ENCODE measurements at regions not wholly inside any gene's neighbourhood (a gene's known extent, or its start where the extent isn't known, plus 50 kb on each side); places are given as distances from the start of the nearest gene placed in this dataset.
A peak's percentile ranks its signal among the peaks of the same experiment; 100 is the strongest.

DNA sequence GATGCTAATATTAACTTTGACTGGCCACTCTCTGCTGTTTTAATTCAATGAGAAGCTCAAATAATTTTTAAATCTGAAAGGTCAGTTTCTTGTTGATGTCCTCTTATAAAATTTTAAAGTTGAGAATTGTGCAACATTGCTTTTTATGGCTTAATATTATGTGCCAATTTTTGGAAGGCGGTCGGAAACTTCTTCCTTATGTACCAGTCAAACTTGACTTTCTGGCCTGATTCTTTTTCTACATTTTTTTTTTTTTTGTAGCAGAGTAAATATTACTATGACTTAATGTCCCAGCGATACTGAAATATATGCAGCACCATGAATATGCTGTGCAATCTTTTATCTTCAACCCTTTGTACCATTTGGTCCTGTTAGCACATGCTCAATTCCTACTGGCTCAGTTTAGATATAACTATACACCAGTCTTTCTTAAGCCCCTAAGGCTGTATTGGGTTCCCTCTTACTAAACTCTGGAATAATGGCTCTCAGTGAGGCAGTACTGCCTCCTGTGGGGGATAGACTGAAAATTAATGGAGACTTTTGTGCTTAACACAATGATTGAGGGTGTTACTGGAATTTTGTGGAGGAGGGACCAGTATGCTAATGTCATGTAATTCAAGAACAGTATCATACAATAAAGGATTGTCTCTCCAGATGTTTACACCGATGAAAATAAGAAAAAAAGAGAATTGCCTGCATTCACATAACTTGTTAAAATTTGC is 156.4 kb upstream of the SYNCRIP start:
- TF ChIP-seq RAD21 (IDR thresholded peaks at IDR 0.05; ENCODE audit: low read depth) = peak; percentile 36; the same call in 1 of the 2 replicates
- TF ChIP-seq FOXM1 (IDR thresholded peaks at IDR 0.05; ENCODE audit: borderline replicate concordance, low read depth) = no peak

DNA sequence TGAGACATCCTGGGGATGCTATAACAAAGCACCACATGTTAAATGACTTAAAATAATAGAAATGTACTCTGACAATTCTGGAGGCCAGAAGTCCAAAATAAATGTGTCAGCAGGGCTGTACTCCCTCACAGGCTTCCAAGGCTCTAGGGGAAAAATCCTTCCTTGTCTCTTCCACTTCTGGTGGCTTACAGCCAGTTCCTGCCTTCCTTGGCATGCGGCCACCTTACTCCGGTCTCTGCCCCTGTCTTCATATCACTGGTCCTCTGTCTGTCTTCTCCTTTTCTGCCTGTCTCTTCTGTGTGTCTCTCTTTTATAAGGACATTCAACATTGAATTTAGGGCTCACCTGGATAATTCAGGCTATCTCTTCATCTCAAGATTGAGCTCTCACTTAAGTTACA is 155.3 kb upstream of the SYNCRIP start:
- TF ChIP-seq NFIC (IDR thresholded peaks at IDR 0.05) (peak; percentile 49), ZBTB7A (IDR thresholded peaks at IDR 0.05; ENCODE audit: low read depth) (no peak)

DNA sequence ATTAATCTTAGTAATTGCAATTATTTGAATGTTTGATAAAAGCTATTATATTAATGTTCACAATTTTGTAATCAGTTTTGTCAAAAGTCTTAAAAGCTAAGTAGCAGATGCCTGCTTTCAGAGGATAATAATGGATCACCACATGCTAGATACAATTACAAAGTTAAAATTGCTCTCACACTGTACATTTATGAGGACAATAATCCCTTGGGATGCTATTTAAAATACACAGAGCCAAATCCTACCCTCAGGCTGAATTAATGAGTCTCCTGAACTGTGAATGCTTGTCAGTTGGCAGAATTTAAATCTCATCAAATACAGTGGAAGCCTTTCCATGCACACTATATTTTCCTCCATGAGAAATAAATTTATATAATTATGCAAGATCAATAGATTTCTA is 153.3 kb upstream of the SYNCRIP start:
- TF ChIP-seq TCF12 (IDR thresholded peaks at IDR 0.05; ENCODE audit: low read depth) = no peak
- no peak for TF ChIP-seq RAD21 (IDR thresholded peaks at IDR 0.05; ENCODE audit: low read depth)

DNA sequence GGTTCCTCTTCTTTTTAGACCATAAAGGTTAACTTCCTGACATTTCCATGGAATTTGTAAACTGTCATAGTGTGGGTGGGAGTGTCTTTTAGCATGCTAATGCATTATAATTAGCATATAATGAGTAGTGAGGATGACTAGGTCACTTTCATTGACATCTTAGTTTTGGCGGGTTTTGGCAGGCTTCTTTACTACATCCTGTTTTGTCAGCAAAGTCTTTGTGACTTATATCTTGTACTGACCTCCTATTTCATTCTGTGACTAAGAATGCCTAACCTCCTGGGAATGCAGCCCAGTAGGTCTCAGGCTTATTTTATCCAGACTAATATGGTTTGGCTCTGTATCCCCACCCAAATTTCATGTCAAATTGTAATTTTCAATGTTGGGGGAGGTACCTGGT is 149.6 kb upstream of the SYNCRIP start:
- TF ChIP-seq NFIC (IDR thresholded peaks at IDR 0.05) (no peak), ZBTB7A (IDR thresholded peaks at IDR 0.05; ENCODE audit: low read depth) (no peak)

DNA sequence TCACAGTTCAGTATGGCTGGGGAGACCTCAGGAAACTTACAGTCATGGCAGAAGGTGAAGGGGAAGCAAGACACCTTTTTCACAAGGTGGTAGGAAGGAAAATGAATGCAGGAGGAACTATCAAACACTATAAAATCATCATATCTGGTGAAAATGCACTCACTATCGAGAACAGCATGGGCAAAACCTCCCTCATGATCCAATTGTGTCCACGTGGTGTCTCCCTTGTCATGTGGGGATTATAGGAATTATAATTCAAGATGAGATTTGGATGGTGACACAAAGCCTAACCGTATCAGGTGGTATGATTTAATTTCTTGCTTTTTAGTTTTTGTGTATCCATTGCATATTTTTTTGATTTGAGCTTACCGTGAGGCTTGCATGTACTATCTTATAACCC is 133.2 kb upstream of the SYNCRIP start:
- TF ChIP-seq RAD21 (IDR thresholded peaks at IDR 0.05; ENCODE audit: low read depth) = peak; percentile 24; the same call in 1 of the 2 replicates
- TF ChIP-seq EGR1 (IDR thresholded peaks at IDR 0.05) = no peak

DNA sequence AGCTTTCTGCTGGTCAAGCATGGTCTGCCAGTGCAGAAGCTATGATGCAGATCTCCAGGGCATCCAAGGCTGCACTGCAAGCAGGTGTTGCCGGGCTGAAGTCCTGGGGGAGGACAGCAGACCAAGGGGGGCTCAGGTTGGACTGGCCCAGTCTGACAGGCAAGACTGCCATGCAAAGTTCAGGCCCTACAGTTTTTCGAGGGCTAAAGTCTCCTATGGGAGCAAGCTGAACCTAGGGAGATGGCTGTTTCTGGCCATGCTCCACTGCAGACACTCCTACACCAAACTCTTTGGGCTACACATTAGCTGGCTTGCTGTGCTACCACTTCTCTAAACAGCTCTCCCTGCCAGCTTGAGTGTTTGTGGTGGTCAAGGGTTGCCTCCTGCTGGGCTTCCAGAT is 130.0 kb upstream of the SYNCRIP start:
- TF ChIP-seq YY1 (IDR thresholded peaks at IDR 0.05; ENCODE audit: low read depth) (no peak), RAD21 (IDR thresholded peaks at IDR 0.05; ENCODE audit: low read depth) (no peak), CREB1 (IDR thresholded peaks at IDR 0.05; ENCODE audit: low read depth) (no peak), FOXM1 (IDR thresholded peaks at IDR 0.05; ENCODE audit: borderline replicate concordance, low read depth) (no peak), TEAD4 (IDR thresholded peaks at IDR 0.05) (no peak), EP300 (IDR thresholded peaks at IDR 0.05; ENCODE audit: borderline replicate concordance) (no peak)
- TF ChIP-seq, protein P1, sequence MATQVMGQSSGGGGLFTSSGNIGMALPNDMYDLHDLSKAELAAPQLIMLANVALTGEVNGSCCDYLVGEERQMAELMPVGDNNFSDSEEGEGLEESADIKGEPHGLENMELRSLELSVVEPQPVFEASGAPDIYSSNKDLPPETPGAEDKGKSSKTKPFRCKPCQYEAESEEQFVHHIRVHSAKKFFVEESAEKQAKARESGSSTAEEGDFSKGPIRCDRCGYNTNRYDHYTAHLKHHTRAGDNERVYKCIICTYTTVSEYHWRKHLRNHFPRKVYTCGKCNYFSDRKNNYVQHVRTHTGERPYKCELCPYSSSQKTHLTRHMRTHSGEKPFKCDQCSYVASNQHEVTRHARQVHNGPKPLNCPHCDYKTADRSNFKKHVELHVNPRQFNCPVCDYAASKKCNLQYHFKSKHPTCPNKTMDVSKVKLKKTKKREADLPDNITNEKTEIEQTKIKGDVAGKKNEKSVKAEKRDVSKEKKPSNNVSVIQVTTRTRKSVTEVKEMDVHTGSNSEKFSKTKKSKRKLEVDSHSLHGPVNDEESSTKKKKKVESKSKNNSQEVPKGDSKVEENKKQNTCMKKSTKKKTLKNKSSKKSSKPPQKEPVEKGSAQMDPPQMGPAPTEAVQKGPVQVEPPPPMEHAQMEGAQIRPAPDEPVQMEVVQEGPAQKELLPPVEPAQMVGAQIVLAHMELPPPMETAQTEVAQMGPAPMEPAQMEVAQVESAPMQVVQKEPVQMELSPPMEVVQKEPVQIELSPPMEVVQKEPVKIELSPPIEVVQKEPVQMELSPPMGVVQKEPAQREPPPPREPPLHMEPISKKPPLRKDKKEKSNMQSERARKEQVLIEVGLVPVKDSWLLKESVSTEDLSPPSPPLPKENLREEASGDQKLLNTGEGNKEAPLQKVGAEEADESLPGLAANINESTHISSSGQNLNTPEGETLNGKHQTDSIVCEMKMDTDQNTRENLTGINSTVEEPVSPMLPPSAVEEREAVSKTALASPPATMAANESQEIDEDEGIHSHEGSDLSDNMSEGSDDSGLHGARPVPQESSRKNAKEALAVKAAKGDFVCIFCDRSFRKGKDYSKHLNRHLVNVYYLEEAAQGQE (IDR thresholded peaks at IDR 0.05; ENCODE audit: low read depth) = no peak
- TF ChIP-seq, protein P2, sequence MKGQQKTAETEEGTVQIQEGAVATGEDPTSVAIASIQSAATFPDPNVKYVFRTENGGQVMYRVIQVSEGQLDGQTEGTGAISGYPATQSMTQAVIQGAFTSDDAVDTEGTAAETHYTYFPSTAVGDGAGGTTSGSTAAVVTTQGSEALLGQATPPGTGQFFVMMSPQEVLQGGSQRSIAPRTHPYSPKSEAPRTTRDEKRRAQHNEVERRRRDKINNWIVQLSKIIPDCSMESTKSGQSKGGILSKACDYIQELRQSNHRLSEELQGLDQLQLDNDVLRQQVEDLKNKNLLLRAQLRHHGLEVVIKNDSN (IDR thresholded peaks at IDR 0.05) = no peak

DNA sequence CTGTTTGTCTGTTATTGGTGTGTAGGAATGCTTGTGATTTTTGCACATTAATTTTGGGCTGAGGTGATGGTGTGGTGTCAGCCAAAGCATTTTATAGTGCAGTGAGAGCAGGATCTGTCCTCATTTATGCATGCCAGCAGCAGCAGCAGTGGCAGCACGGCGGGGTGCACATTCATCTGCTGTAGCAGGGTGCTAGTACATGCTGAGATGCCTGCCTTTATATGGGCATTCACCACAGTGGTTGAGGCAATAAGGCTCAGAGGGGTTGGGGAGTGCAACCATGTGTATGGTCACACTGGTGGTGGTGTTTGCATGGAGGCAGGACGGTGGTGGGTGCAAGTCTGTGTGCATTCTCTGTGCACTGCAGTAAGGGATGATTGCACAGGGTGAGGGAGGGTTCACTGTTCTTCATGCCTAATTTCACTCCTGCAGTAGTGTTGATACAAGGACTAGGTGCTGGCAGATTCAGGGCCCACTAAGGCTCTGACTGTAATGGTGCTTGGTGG is 129.3 kb upstream of the SYNCRIP start:
- TF ChIP-seq TEAD4 (IDR thresholded peaks at IDR 0.05) = peak; percentile 28; the same call in 1 of the 2 replicates
- TF ChIP-seq, protein P2 (IDR thresholded peaks at IDR 0.05) = no peak

DNA sequence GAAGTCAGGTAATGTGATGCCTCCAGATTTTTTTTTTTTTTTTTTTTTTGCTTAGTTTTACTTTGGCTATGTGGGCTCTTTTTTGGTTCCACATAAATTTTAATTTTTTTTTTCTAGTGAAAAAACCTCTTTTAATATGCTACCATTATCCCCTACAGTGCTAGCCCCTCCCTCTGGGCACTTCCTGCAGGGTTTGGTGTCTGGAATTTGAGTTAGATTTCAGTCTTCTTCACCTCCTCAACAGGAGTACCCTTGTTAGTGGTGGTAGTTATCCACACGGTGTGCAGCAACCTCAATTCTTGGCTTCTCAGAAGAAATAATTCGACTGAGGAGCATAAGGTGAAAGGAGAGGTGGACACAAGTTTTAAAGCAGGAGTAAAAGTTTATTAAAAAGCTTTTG is 128.8 kb upstream of the SYNCRIP start:
- no peak for TF ChIP-seq FOXM1 (IDR thresholded peaks at IDR 0.05; ENCODE audit: borderline replicate concordance, low read depth)
- no peak for TF ChIP-seq RAD21 (IDR thresholded peaks at IDR 0.05; ENCODE audit: low read depth)
- no peak for TF ChIP-seq CREB1 (IDR thresholded peaks at IDR 0.05; ENCODE audit: low read depth)
- TF ChIP-seq, protein P3, sequence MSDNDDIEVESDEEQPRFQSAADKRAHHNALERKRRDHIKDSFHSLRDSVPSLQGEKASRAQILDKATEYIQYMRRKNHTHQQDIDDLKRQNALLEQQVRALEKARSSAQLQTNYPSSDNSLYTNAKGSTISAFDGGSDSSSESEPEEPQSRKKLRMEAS (IDR thresholded peaks at IDR 0.05) = no peak
- no peak for TF ChIP-seq TCF12 (IDR thresholded peaks at IDR 0.05; ENCODE audit: low read depth)
- TF ChIP-seq, protein P2 (IDR thresholded peaks at IDR 0.05) = no peak

DNA sequence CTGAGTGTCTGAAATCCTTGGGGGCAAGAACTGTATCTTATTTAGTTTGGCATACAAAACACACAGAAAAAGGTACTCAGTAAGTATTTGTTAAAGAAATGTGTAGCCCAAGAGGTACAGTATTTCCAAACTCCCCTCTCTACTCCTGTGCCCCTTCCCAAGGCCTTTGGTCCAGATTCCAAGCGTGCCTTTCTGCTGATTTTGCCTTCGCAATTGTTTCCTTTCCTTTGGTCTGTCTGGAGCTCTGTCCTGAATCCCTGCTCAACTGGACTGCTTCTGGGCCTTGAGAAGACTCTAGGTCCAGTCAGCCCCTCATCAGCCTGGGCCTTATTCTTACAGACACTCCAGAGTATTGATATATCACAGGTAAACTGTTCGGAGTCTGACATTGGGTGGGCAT is 122.2 kb upstream of the SYNCRIP start:
- TF ChIP-seq, protein P3 (IDR thresholded peaks at IDR 0.05) = no peak
- TF ChIP-seq EP300 (IDR thresholded peaks at IDR 0.05; ENCODE audit: borderline replicate concordance) = no peak
- TF ChIP-seq NFIC (IDR thresholded peaks at IDR 0.05) = no peak
- TF ChIP-seq TAF1 (IDR thresholded peaks at IDR 0.05; ENCODE audit: low read depth) = no peak
- no peak for TF ChIP-seq ZBTB7A (IDR thresholded peaks at IDR 0.05; ENCODE audit: low read depth)
- no peak for TF ChIP-seq CREB1 (IDR thresholded peaks at IDR 0.05; ENCODE audit: low read depth)
- no peak for TF ChIP-seq YY1 (IDR thresholded peaks at IDR 0.05; ENCODE audit: low read depth)
- TF ChIP-seq, protein P1 (IDR thresholded peaks at IDR 0.05; ENCODE audit: low read depth) = no peak
